ENCODE measurements at regions not wholly inside any gene's neighbourhood (a gene's known extent, or its start where the extent isn't known, plus 50 kb on each side); places are given as distances from the start of the nearest gene placed in this dataset.

- TF ChIP-seq RAD21 (IDR thresholded peaks at IDR 0.05; ENCODE audit: insufficient read depth, low read depth, low read length) (no peak), IKZF2 (IDR thresholded peaks at IDR 0.05) (no peak), MAX (IDR thresholded peaks at IDR 0.05; ENCODE audit: low read depth, low read length) (no peak), CTCF (IDR thresholded peaks at IDR 0.05 in 2 of 3, conservative IDR thresholded peaks at IDR 0.05 in 1 of 3; ENCODE audit: control insufficient read depth in 2 of 3, extremely low read depth in 1 of 3, insufficient read depth in 1 of 3, low read depth in 3 of 3, low read length in 3 of 3) (no peak), NFIC (IDR thresholded peaks at IDR 0.05; ENCODE audit: low read depth, low read length) (no peak), RAD51 (IDR thresholded peaks at IDR 0.05) (no peak), STAT3 (IDR thresholded peaks at IDR 0.05; ENCODE audit: low read depth, low read length) (no peak)
These were observed 241.6 kb downstream of the ZPLD1 start for GRCh38 chr3:102676424-102676823.
